Endodermal cell (in vitro differentiated cells): ENCODE measurements at regions not wholly inside any gene's neighbourhood (a gene's known extent, or its start where the extent isn't known, plus 50 kb on each side); places are given as distances from the start of the nearest gene placed in this dataset.

Experiments
- DNase-seq: peaks from one replicate; pipeline ENCODE4 v3.0.0-alpha.2; 2017
- H3K27ac ChIP-seq: 2 replicates; pipeline ENCODE4 v1.5.1; 2013; ENCODE audit warnings: mild to moderate bottlenecking, low read depth, low read length, moderate library complexity
- H3K27me3 ChIP-seq: 2 replicates; pipeline ENCODE4 v1.6.1; 2013; ENCODE audit warnings: mild to moderate bottlenecking, low read length, moderate library complexity; ENCODE audit not compliant: insufficient read depth, control insufficient read depth, poor library complexity, severe bottlenecking
- H3K36me3 ChIP-seq: 2 replicates; pipeline ENCODE4 v1.7.0; 2013; ENCODE audit warnings: mild to moderate bottlenecking, low read length, moderate library complexity; ENCODE audit not compliant: control insufficient read depth, insufficient read depth
- H3K4me1 ChIP-seq: one replicate; pipeline ENCODE4 v1.7.0; 2013; ENCODE audit warnings: low read length; ENCODE audit not compliant: control insufficient read depth, insufficient read depth
- H3K4me3 ChIP-seq: 2 replicates; pipeline ENCODE4 v1.5.1; 2013; ENCODE audit warnings: mild to moderate bottlenecking, low read length, moderate library complexity
- H3K9ac ChIP-seq: 2 replicates; pipeline ENCODE4 v1.6.1; 2013; ENCODE audit warnings: mild to moderate bottlenecking, low read length, moderate library complexity; ENCODE audit not compliant: poor library complexity, severe bottlenecking; ENCODE audit errors: extremely low read depth
- H3K9me3 ChIP-seq: 2 replicates; pipeline ENCODE4 v1.6.1; 2013; ENCODE audit warnings: mild to moderate bottlenecking, low read length, moderate library complexity; ENCODE audit not compliant: control insufficient read depth
- H3K27ac Mint-ChIP-seq: 2 replicates; pipeline ENCODE4 v1.8.0; 2020; ENCODE audit warnings: mixed read lengths
- H3K27me3 Mint-ChIP-seq: 2 replicates; pipeline ENCODE4 v1.8.0; 2021; ENCODE audit warnings: mild to moderate bottlenecking, mixed read lengths; ENCODE audit not compliant: insufficient read depth
- H3K36me3 Mint-ChIP-seq: 2 replicates; pipeline ENCODE4 v1.8.0; 2020; ENCODE audit warnings: low read depth, mixed read lengths
- H3K4me1 Mint-ChIP-seq: 2 replicates; pipeline ENCODE4 v1.8.0; 2020; ENCODE audit warnings: mixed read lengths
- H3K4me3 Mint-ChIP-seq: 2 replicates; pipeline ENCODE4 v1.8.0; 2020; ENCODE audit warnings: mild to moderate bottlenecking, moderate library complexity, mixed read lengths
- H3K9me3 Mint-ChIP-seq: 2 replicates; pipeline ENCODE4 v1.8.0; 2020; ENCODE audit warnings: mild to moderate bottlenecking, mixed read lengths
- CTCF ChIP-seq: fragments of 200-600 bp; sonication (generic); conservative IDR thresholded peaks from 2 replicates; pipeline ENCODE4 v1.5.0; 2021; ENCODE audit warnings: antibody characterized with exemption, mild to moderate bottlenecking
- WGBS, 2 experiments: methylation state at CpG; one replicate each; pipeline versions ENCODE4 v1.1.5 to v1.1.7; 2013; ENCODE audit warnings: missing lambda C conversion rate in 2 of 2, mixed read lengths in 1 of 2; ENCODE audit not compliant: insufficient coverage in 1 of 2, insufficient read length in 1 of 2; 5-methylcytosine and 5-hydroxymethylcytosine counted together

- Histone ChIP-seq H3K9me3 (peaks cover 4% of the 10 kb centered on the region), H3K36me3 (no peaks in the 10 kb centered on the region), H3K4me1 (no peaks in the 10 kb centered on the region), H3K9ac (no peak overlapping the region), H3K4me3 (no peak overlapping the region), H3K27me3 (no peaks in the 10 kb centered on the region), H3K27ac (no peak overlapping the region)
- Mint-ChIP-seq H3K27ac (no peak overlapping the region), H3K27me3 (no peaks in the 10 kb centered on the region), H3K9me3 (peaks cover 9% of the 10 kb centered on the region), H3K4me1 (peaks cover 28% of the 10 kb centered on the region), H3K4me3 (no peak overlapping the region), H3K36me3 (peaks cover 6% of the 10 kb centered on the region)
- 94 to 97% methylated on average over 2 to 4 of the region's 4 CpGs for WGBS, 2 experiments
- no peak for DNase-seq
- TF ChIP-seq CTCF, result no peak
These were observed 478.9 kb downstream of the BCAT1 start for GRCh38 chr12:24470050-24470449.

- H3K4me3 ChIP-seq, result no peak overlapping the region
- H3K27ac Mint-ChIP-seq, result no peak overlapping the region
- no peaks in the 10 kb centered on the region for H3K27me3 Mint-ChIP-seq
- H3K27me3 ChIP-seq, result no peaks in the 10 kb centered on the region
- H3K9me3 Mint-ChIP-seq, result peaks cover 9% of the 10 kb centered on the region
- H3K4me1 ChIP-seq, result no peaks in the 10 kb centered on the region
- H3K36me3 ChIP-seq, result no peaks in the 10 kb centered on the region
- no peak overlapping the region for H3K4me3 Mint-ChIP-seq
- H3K9ac ChIP-seq, result no peak overlapping the region
- WGBS, 2 experiments, result 89 to 100% methylated on average over 8 to 10 of the region's 10 CpGs
- DNase-seq, result no peak
- H3K27ac ChIP-seq, result no peak overlapping the region
- no peak for TF ChIP-seq CTCF
- H3K36me3 Mint-ChIP-seq, result peaks cover 6% of the 10 kb centered on the region
- peaks cover 28% of the 10 kb centered on the region for H3K4me1 Mint-ChIP-seq
- H3K9me3 ChIP-seq, result peaks cover 4% of the 10 kb centered on the region
These were observed 479.8 kb downstream of the BCAT1 start for GRCh38 chr12:24469089-24469488.

GRCh38 chr12:24467226-24467625 is 481.7 kb downstream of the BCAT1 start:
- WGBS, 2 experiments, result 91 to 92% methylated on average over 3 of the region's 3 CpGs
- Histone ChIP-seq H3K9me3 (peaks cover 4% of the 10 kb centered on the region), H3K27me3 (no peaks in the 10 kb centered on the region), H3K4me1 (no peaks in the 10 kb centered on the region), H3K4me3 (no peak overlapping the region), H3K36me3 (no peaks in the 10 kb centered on the region), H3K9ac (no peak overlapping the region), H3K27ac (no peak overlapping the region)
- H3K4me3 Mint-ChIP-seq, result no peak overlapping the region
- H3K27me3 Mint-ChIP-seq, result no peaks in the 10 kb centered on the region
- peaks cover 6% of the 10 kb centered on the region for H3K36me3 Mint-ChIP-seq
- H3K9me3 Mint-ChIP-seq, result peaks cover 9% of the 10 kb centered on the region
- no peak overlapping the region for H3K27ac Mint-ChIP-seq
- DNase-seq, result no peak
- TF ChIP-seq CTCF, result no peak
- peaks cover 15% of the 10 kb centered on the region for H3K4me1 Mint-ChIP-seq
